ENCODE measurements at regions not wholly inside any gene's neighbourhood (a gene's known extent, or its start where the extent isn't known, plus 50 kb on each side); places are given as distances from the start of the nearest gene placed in this dataset.

GRCh38 chr14:71729596-71729995, 202.6 kb upstream of the RGS6 start:
- no peak for DNase-seq

- DNase-seq, result no peak
These were observed 201.8 kb upstream of the RGS6 start for GRCh38 chr14:71730471-71730870.

- no peak for DNase-seq
These were observed 201.1 kb upstream of the RGS6 start for GRCh38 chr14:71731096-71731495.

- no peak for DNase-seq
These were observed 198.9 kb upstream of the RGS6 start for GRCh38 chr14:71733210-71733883.

GRCh38 chr14:71734076-71734475, 198.2 kb upstream of the RGS6 start:
- no peak for DNase-seq

GRCh38 chr14:71734885-71735284, 197.3 kb upstream of the RGS6 start:
- DNase-seq, result no peak

GRCh38 chr14:71737760-71738159, 194.5 kb upstream of the RGS6 start:
- DNase-seq, result no peak

- DNase-seq, result no peak
These were observed 192.8 kb upstream of the RGS6 start for GRCh38 chr14:71739273-71739990.

- no peak for DNase-seq
These were observed 191.0 kb upstream of the RGS6 start for GRCh38 chr14:71741241-71741640.

GRCh38 chr14:71742485-71742884, 189.7 kb upstream of the RGS6 start:
- no peak for DNase-seq

GRCh38 chr14:71745072-71745471, 187.2 kb upstream of the RGS6 start:
- no peak for DNase-seq

- no peak for DNase-seq
These were observed 184.0 kb upstream of the RGS6 start for GRCh38 chr14:71748196-71748595.

GRCh38 chr14:71749613-71750238, 182.5 kb upstream of the RGS6 start:
- DNase-seq, result no peak

GRCh38 chr14:71751264-71751663, 181.0 kb upstream of the RGS6 start:
- DNase-seq, result no peak

GRCh38 chr14:71752111-71752738, 180.0 kb upstream of the RGS6 start:
- no peak for DNase-seq

GRCh38 chr14:71753126-71753830, 179.0 kb upstream of the RGS6 start:
- peak; percentile 61 for DNase-seq

GRCh38 chr14:71753976-71754375, 178.3 kb upstream of the RGS6 start:
- no peak for DNase-seq

- DNase-seq, result no peak
These were observed 177.7 kb upstream of the RGS6 start for GRCh38 chr14:71754422-71755095.

- no peak for DNase-seq
These were observed 173.8 kb upstream of the RGS6 start for GRCh38 chr14:71758229-71758951.

- DNase-seq, result no peak
These were observed 169.7 kb upstream of the RGS6 start for GRCh38 chr14:71762575-71762974.

- DNase-seq, result no peak
These were observed 167.4 kb upstream of the RGS6 start for GRCh38 chr14:71764701-71765382.
